ENCODE measurements at regions not wholly inside any gene's neighbourhood (a gene's known extent, or its start where the extent isn't known, plus 50 kb on each side); places are given as distances from the start of the nearest gene placed in this dataset.

DNA sequence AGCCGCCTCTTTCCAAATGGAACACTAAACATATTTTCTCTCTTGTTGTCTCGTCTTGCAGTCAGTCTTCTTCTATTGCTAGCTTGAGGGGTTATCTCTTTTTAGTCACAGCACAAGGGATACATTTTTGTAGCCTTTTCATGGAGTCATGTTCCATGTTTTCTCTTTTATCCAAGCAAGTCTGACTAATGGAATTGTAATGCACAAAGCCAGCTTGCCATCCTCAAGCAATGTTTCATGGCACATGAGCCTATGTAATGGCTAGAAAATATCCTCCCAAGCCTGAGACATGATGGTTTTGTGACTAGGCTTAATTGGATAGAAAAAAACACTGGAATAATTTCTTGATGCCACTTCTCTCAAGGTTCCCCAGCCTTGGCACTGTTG, 414.6 kb upstream of the GOT2 start:
- TF ChIP-seq, protein P1, sequence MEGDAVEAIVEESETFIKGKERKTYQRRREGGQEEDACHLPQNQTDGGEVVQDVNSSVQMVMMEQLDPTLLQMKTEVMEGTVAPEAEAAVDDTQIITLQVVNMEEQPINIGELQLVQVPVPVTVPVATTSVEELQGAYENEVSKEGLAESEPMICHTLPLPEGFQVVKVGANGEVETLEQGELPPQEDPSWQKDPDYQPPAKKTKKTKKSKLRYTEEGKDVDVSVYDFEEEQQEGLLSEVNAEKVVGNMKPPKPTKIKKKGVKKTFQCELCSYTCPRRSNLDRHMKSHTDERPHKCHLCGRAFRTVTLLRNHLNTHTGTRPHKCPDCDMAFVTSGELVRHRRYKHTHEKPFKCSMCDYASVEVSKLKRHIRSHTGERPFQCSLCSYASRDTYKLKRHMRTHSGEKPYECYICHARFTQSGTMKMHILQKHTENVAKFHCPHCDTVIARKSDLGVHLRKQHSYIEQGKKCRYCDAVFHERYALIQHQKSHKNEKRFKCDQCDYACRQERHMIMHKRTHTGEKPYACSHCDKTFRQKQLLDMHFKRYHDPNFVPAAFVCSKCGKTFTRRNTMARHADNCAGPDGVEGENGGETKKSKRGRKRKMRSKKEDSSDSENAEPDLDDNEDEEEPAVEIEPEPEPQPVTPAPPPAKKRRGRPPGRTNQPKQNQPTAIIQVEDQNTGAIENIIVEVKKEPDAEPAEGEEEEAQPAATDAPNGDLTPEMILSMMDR (conservative IDR thresholded peaks at IDR 0.05; ENCODE audit: low read depth, low read length), result no peak
- no peak for TF ChIP-seq EZH2 (IDR thresholded peaks at IDR 0.05; ENCODE audit: low read length, unreplicated experiment)

Data from PC-3 (cell line).